CD4-positive, alpha-beta T cell treated with Interferon alpha-2 for 1 hour (primary cell): ENCODE measurements at regions not wholly inside any gene's neighbourhood (a gene's known extent, or its start where the extent isn't known, plus 50 kb on each side); places are given as distances from the start of the nearest gene placed in this dataset.
A peak's percentile ranks its signal among the peaks of the same experiment; 100 is the strongest.

Source experiments
- DNase-seq, 2 donors: peaks; one replicate each; pipeline ENCODE4 v3.0.0-alpha.2; 2020 to 2022

- no peak for DNase-seq
Observed at GRCh38 chr17:77735566-77736198, 222.8 kb upstream of the TNRC6C start.

GRCh38 chr17:77736199-77736585, 222.3 kb upstream of the TNRC6C start:
- no peak for DNase-seq

GRCh38 chr17:77736721-77737120, 221.8 kb upstream of the TNRC6C start:
- no peak for DNase-seq

- no peak for DNase-seq
Observed at GRCh38 chr17:77737442-77738265, 220.8 kb upstream of the TNRC6C start.

GRCh38 chr17:77738751-77739531, 219.6 kb upstream of the TNRC6C start:
- no peak for DNase-seq

GRCh38 chr17:77740481-77740880, 218.0 kb upstream of the TNRC6C start:
- DNase-seq: no peak

GRCh38 chr17:77741109-77741508, 217.4 kb upstream of the TNRC6C start:
- DNase-seq: peak in 1 of 2 donors; percentile 50

GRCh38 chr17:77742579-77742978, 215.9 kb upstream of the TNRC6C start:
- DNase-seq: no peak

- no peak for DNase-seq
Observed at GRCh38 chr17:77744066-77744988, 214.2 kb upstream of the TNRC6C start.

- DNase-seq: no peak
Observed at GRCh38 chr17:77745702-77746101, 212.8 kb upstream of the TNRC6C start.

- DNase-seq: no peak
Observed at GRCh38 chr17:77746393-77746792, 212.1 kb upstream of the TNRC6C start.

GRCh38 chr17:77746896-77747554, 211.5 kb upstream of the TNRC6C start:
- DNase-seq: no peak

- DNase-seq: no peak
Observed at GRCh38 chr17:77748436-77748835, 210.1 kb upstream of the TNRC6C start.

GRCh38 chr17:77749321-77749751, 209.2 kb upstream of the TNRC6C start:
- DNase-seq: no peak

- DNase-seq: no peak
Observed at GRCh38 chr17:77749989-77750388, 208.5 kb upstream of the TNRC6C start.

- DNase-seq: no peak
Observed at GRCh38 chr17:77750427-77751043, 208.0 kb upstream of the TNRC6C start.

GRCh38 chr17:77753246-77753645, 205.3 kb upstream of the TNRC6C start:
- no peak for DNase-seq

GRCh38 chr17:77753691-77754245, 204.7 kb upstream of the TNRC6C start:
- DNase-seq: no peak

- no peak for DNase-seq
Observed at GRCh38 chr17:77754956-77755355, 203.5 kb upstream of the TNRC6C start.

GRCh38 chr17:77755410-77755963, 203.0 kb upstream of the TNRC6C start:
- DNase-seq: no peak

GRCh38 chr17:77756028-77756427, 202.5 kb upstream of the TNRC6C start:
- no peak for DNase-seq
